ENCODE measurements at regions not wholly inside any gene's neighbourhood (a gene's known extent, or its start where the extent isn't known, plus 50 kb on each side); places are given as distances from the start of the nearest gene placed in this dataset.
A peak's percentile ranks its signal among the peaks of the same experiment; 100 is the strongest.
"Not testable (repeated sequence)": the region's sequence is repeated elsewhere in the genome, so short reads cannot be mapped to it uniquely, and the experiment has no call there.

DNA sequence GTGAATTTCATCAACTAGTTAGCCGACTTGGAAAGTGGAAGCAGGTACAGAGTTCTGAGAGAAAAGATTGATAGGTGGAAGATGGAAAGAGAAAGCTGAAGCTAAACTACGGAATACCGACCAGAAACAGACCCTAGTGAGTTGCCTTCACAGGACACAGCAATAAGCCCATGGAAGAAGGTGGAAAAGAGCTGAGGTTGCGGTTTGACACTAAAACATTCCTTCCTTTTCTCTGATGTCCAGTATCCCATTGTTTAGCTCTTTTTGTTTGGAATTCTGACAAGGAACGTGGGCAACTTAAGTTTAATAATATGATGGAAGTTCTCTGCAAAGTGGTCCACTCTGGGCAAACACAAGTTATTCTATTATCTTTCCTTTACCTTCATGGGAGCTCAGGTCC is 110.1 kb upstream of the ADTRP start:
- DNase-seq: no peak

DNA sequence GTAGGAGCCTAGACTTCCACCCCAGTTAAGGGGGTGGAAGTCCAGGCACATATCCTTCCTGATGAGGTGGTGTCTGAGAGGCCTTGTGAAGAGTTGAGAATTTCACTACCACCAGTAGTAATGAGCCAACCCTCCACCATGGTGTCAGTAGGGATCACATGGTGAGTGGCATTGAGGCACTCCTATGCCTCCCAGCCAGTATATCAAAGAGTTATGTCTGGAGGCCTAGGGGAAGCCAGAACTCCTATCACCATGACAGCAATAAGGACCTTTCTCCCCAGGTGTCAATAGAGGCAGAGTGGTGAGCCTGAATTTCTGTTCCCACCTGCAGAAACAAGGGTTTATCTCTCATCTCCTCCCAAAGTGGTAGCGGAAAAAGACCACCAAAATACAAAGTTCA is 106.6 kb upstream of the ADTRP start:
- no peak for DNase-seq

DNA sequence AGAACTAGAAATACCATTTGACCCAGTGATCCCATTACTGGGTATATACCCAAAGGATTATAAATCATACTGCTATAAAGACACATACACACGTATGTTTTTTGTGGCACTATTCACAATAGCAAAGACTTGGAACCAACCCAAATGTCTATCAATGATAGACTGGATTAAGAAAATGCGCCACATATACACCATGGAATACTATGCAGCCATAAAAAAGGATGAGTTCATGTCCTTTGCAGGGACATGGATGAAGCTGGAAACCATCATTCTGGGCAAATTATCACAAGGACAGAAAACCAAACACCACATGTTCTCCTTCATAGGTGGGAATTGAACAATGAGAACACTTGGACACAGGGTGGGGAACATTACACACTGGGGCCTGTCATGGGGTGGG is 104.9 kb upstream of the ADTRP start:
- not testable (repeated sequence) for DNase-seq

GRCh38 chr6:11880156-11880555 is 101.6 kb upstream of the ADTRP start:
- DNase-seq: not testable (repeated sequence)

GRCh38 chr6:11878735-11879134 is 100.1 kb upstream of the ADTRP start:
- DNase-seq: no peak

GRCh38 chr6:11878029-11878428 is 99.4 kb upstream of the ADTRP start:
- DNase-seq: no peak

GRCh38 chr6:11876934-11877433 is 98.4 kb upstream of the ADTRP start:
- DNase-seq: no peak

DNA sequence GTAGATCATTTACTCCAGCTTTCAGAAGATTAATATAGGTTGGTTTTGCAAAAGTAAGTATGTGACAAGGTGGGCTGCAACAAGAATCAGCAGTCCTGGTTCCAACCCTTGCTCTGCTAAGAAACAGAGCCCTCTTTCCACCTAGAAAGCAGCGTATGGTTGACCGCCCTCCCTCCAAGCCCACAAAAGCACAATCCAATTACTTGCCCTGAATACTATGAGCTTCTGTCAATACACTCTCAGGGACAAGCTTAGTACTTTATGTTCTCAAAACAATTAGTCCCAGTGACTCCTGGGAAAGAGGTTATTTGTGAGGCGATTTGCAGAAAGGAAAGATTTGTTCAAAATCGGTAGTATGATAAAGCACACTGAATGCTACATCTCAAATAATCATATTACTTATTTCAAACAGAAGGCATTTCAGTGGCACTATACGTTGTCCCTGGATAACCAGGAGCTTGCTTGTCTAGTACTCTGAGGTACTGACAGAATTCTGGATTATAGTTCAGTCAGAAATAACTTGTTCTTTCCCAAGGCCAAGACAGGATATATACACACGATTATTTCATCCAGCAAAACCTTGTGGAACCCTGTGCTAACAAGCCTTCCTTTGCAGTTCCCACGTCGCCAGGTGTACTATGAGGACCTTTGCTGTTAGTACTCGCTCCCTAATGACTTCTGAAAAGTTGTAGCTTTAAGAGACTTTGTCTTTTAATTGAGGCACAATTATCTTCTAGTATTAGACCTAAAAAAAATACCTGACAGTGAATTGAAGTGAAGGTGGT is 96.9 kb upstream of the ADTRP start:
- DNase-seq: no peak

- DNase-seq: no peak
These were observed 91.2 kb upstream of the ADTRP start for GRCh38 chr6:11869672-11870340.

GRCh38 chr6:11868392-11868791 is 89.8 kb upstream of the ADTRP start:
- no peak for DNase-seq

DNA sequence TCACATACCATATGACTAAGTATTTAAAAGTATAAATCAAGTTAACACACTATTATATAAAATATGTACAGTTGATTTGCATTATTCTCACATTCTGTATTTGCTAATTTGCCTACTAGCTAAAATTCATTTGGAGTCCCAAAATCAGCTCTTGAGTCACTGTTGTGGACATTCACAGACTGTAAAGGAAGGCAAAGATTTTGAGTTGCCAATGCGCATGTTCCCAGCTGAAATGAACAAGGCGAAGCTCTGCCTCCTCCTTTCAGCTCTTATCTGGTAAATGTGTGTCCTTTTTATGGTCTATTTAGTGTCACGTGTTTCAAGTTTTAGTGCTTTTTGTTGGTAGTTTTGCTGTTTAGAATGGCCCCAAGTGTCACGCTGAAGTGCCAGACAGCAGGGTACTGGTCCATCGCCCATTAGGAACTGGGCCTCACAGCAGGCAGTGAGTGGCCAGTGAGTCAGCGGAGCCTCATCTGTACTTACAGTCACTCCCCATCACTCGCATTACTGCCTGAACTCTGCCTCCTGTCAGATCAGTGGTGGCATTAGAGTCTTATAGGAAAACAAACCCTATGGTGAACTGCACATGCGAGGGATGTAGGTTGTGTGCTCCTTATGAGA is 87.2 kb upstream of the ADTRP start:
- no peak for DNase-seq

GRCh38 chr6:11858439-11858838 is 79.8 kb upstream of the ADTRP start:
- no peak for DNase-seq

DNA sequence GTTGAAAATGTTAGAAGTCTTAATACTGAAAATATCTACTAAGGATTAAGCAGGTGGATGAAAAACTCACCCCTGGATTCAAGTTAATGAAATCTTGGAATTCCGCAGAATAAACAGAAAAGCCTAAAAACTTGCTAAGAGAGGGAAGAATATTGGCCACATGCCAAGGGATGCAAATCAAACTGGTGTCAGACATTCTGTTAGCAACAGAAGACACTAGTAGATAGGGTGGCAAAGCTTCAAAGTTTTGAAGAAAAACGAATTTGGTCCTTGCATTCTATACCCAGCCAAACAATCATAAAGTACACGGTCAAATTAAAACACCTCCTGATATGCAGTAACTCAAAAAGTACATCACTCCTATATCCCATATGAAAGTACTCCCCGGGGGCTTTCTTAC is 77.1 kb upstream of the ADTRP start:
- DNase-seq: no peak

DNA sequence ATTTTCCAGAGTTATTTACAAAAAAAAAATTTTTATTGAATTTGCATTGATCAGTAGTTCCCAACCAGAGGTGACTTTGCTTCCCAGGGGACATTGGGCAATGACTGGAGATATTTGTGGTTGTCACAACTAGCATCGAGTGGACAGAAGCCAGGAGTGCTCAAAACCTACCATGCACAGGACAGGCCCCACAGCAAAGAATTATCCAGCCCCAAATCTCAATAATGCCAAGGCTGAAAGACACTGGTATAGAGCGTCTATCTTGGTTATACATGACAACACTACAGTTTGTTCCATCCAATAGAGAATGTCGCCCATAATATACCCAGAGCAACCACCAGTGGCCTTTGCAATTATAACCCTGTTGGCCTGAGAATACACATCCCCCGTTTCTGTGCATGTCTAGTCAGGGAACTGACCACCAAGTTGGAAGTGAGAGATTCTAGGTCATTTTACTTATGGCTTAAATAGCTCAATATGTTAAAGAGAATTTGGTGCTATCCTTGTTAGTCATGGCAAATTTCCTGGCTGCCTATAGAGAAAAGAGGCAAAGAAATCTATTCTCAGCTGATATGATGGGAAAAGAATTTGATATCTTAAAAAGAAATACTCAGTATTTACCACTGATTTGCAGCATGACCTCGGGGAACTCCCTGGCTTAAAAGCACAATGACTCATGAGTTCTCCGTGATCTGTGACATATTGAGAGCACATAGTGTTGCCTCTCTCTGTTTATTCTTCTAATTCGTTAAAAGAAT is 76.0 kb upstream of the ADTRP start:
- no peak for DNase-seq

DNA sequence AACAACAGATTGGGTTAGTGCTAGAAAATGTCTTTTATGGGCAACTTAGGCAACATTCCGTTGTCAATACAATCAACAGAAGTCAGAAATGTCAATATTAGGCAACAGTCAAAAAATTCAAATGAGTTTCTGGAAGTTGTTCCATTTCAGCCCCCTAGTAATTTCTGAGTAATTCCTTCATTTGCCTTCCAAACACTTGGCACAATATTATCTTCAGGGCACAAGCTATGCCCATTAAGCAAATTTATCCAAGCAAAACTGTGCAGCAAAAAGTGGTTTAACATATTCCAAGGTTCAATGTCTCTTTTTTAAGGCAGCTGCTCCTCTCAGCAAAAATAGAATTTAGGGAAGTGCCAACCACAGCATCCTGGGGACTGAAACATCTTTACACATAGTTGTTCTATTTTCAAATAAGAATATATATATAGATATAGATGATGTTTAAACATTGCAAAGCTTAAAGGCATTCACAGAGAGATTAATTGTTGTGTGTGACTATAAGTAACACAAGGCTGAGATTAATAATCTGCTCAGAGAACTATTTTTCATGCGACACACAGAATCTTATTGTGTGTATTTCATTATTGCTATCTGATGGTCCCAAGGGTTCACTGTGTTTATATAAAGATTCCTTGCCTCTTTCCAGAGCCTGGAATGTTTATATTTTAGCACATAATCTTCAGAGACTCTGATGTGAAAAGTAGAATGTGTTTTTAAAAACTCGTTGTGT is 75.2 kb upstream of the ADTRP start:
- DNase-seq: no peak

DNA sequence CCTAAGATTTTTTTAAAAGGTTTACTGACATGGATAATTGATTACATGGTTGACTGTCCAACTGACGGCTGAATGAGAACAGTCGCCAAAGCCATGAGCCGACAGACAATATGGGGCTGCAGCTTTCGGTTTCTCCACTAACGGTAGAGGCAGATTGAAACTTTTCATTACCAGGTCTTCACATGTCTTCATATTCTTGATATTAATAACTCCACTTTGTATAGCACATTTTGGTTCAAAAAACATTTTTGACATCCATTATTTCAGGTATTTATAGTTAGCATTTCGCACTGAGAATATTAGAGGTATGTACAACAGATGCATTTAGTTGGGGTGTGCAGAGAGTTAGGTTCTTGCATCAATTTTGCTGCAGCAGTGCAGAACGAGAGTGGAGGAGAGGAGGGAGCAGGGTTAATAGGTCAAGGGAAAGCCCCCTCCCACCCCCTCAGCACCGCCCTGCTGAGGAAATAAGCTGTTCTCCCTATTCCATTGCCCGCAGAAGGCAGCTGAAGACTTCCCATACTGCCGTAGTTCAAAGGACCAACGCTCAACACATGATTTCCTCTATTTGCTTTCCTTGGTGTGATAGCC is 73.6 kb upstream of the ADTRP start:
- DNase-seq: no peak

DNA sequence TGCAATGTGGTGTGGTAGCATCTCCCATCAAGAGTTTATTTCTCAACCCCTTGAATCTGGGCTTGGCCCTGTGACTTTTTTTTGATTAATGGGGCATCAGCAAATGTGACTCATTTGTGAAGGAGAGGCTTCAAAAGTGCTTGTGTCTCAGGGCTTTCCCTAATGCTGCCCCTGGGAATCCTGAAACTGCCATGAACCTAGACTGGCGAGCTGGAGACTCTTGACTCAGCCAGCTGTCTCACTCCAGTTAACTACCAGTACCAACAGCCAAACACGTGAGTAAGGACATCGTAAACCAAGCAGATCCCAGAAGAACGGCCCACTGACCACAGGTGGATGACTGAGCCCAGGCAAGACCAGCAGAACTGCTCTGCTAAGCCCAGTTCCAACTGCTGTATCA is 72.8 kb upstream of the ADTRP start:
- DNase-seq: no peak

GRCh38 chr6:11848852-11849731 is 70.5 kb upstream of the ADTRP start:
- peak; percentile 1 for DNase-seq

DNA sequence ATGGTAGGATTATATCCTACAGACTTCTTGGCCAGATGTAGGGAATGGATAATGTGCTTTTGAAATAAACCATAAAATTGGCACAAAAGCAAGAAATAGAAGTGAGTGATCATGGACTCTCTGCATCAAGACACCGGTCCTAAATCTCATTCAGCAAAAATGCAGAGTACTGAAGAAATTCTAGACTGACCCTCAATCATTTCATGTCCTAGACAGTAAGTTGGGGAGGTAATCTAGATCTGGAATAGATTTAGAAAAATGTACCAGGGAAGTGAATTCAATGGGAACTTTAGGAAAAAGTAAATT is 69.7 kb upstream of the ADTRP start:
- DNase-seq: no peak

GRCh38 chr6:11847515-11848345 is 69.1 kb upstream of the ADTRP start:
- no peak for DNase-seq
